ENCODE measurements at regions not wholly inside any gene's neighbourhood (a gene's known extent, or its start where the extent isn't known, plus 50 kb on each side); places are given as distances from the start of the nearest gene placed in this dataset.

DNA sequence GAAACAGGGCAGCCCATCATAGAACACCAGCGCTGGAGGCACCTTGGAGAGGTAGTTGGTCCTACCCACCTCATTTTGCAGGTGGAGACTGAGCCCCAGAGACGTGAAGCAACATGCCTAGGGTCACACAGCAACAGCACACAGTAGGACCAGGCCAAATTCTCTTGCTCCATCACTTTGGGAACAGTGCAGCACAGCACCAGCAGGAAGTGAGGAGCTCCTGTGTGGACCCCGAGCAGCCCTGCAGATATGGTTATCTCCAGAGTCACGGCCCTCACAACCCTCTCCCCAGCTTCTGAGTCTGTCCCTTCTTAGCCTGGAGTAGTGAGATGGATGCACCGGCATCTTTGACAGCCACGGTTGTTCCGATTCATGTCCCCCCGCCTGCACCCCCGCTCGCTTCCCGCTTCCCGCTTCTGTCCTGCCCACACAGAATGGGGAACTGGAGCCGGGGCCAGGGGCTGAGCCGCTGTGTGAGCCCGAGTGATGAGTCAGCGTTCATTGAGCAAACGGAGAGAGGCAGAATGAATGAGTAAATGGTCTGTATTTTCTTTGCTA is 72.6 kb upstream of the DUSP22 start:
- Histone ChIP-seq H3K27ac (replicated peaks) (no peak overlapping the region), H3K27me3 (ENCODE audit: insufficient read depth, poor library complexity, severe bottlenecking) (no peaks in the 10 kb centered on the region), H3K4me3 (replicated peaks; ENCODE audit: insufficient read depth, low read length) (no peak overlapping the region)
- TF ChIP-seq, protein P1, sequence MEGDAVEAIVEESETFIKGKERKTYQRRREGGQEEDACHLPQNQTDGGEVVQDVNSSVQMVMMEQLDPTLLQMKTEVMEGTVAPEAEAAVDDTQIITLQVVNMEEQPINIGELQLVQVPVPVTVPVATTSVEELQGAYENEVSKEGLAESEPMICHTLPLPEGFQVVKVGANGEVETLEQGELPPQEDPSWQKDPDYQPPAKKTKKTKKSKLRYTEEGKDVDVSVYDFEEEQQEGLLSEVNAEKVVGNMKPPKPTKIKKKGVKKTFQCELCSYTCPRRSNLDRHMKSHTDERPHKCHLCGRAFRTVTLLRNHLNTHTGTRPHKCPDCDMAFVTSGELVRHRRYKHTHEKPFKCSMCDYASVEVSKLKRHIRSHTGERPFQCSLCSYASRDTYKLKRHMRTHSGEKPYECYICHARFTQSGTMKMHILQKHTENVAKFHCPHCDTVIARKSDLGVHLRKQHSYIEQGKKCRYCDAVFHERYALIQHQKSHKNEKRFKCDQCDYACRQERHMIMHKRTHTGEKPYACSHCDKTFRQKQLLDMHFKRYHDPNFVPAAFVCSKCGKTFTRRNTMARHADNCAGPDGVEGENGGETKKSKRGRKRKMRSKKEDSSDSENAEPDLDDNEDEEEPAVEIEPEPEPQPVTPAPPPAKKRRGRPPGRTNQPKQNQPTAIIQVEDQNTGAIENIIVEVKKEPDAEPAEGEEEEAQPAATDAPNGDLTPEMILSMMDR (IDR thresholded peaks at IDR 0.05; ENCODE audit: insufficient read depth, low read length): no peak
- TF ChIP-seq POLR2AphosphoS5 (IDR thresholded peaks at IDR 0.05; ENCODE audit: low read depth): no peak
- TF ChIP-seq SPI1 (IDR thresholded peaks at IDR 0.05; ENCODE audit: borderline replicate concordance, low read depth): peak; percentile 98
- DNase-seq (ENCODE audit: low read depth in 1 of 2, low spot score in 1 of 2): peak; percentile 66 to 91

DNA sequence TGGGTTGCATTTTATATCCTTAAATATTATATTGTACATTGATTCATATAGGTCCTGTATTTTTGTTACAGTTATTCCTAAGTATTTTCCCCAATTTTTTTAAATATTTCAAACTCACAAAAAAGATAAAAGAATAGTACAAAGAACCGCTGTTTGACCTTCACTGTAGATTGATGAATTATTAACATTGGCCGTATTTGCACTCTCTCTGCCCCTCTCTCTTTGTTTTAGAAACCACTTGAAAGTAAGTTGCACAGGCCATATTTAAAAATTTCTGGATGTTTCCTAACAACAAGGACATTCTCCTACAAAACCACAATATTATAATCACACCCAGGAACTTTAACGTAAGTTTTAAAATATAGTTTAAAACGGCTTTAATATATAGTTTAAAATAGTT is 72.0 kb upstream of the DUSP22 start:
- H3K27me3 ChIP-seq (ENCODE audit: insufficient read depth, poor library complexity, severe bottlenecking): no peaks in the 10 kb centered on the region
- no peak overlapping the region for H3K4me3 ChIP-seq (replicated peaks; ENCODE audit: insufficient read depth, low read length)
- H3K27ac ChIP-seq (replicated peaks): no peak overlapping the region
- TF ChIP-seq SPI1 (IDR thresholded peaks at IDR 0.05; ENCODE audit: borderline replicate concordance, low read depth) (no peak), POLR2AphosphoS5 (IDR thresholded peaks at IDR 0.05; ENCODE audit: low read depth) (no peak), GABPA (IDR thresholded peaks at IDR 0.05; ENCODE audit: low read depth) (no peak)
- TF ChIP-seq, protein P2, sequence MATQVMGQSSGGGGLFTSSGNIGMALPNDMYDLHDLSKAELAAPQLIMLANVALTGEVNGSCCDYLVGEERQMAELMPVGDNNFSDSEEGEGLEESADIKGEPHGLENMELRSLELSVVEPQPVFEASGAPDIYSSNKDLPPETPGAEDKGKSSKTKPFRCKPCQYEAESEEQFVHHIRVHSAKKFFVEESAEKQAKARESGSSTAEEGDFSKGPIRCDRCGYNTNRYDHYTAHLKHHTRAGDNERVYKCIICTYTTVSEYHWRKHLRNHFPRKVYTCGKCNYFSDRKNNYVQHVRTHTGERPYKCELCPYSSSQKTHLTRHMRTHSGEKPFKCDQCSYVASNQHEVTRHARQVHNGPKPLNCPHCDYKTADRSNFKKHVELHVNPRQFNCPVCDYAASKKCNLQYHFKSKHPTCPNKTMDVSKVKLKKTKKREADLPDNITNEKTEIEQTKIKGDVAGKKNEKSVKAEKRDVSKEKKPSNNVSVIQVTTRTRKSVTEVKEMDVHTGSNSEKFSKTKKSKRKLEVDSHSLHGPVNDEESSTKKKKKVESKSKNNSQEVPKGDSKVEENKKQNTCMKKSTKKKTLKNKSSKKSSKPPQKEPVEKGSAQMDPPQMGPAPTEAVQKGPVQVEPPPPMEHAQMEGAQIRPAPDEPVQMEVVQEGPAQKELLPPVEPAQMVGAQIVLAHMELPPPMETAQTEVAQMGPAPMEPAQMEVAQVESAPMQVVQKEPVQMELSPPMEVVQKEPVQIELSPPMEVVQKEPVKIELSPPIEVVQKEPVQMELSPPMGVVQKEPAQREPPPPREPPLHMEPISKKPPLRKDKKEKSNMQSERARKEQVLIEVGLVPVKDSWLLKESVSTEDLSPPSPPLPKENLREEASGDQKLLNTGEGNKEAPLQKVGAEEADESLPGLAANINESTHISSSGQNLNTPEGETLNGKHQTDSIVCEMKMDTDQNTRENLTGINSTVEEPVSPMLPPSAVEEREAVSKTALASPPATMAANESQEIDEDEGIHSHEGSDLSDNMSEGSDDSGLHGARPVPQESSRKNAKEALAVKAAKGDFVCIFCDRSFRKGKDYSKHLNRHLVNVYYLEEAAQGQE (IDR thresholded peaks at IDR 0.05; ENCODE audit: insufficient replicate concordance, low read depth): no peak
- TF ChIP-seq, protein P1 (IDR thresholded peaks at IDR 0.05; ENCODE audit: insufficient read depth, low read length): no peak
- DNase-seq (ENCODE audit: low read depth in 1 of 2, low spot score in 1 of 2): no peak

DNA sequence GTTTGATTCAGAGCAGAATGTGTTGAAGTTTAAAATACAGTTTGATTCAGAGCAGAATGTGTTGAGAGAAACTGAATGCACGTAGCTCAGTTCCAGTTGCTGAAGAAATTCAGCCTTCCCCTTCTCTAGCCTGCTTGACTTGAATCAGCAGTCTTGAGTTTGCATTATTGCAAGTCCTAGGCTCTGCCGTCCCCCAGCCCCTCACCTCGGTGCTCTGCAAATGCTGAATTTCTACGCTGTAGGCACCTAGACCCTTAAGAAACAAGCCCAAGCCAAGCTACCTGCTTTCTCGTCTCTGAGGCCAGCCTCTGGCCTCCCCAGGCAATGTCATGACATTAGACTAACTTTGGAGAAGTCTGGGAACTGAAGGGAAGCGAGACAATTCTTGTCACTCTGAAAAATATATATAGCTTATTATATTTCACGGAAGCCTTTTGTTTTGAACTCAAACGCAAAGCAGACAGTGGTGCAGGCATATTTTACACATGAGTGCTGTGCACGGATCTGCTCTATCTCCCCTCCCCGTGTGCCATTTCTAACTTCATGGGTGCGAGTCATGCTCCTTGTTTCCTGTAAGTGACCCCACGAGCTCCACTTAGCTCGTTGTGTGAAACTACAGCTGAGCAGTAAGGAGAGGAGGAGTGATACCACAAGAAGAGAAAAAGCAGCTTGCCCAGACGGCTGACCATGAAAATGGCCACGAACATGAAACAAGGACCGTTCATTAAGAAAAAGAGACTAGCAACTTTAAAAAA is 71.4 kb upstream of the DUSP22 start:
- Histone ChIP-seq H3K27me3 (ENCODE audit: insufficient read depth, poor library complexity, severe bottlenecking) (no peaks in the 10 kb centered on the region), H3K4me3 (replicated peaks; ENCODE audit: insufficient read depth, low read length) (no peak overlapping the region), H3K27ac (replicated peaks) (no peak overlapping the region)
- DNase-seq (ENCODE audit: low read depth in 1 of 2, low spot score in 1 of 2): no peak
- TF ChIP-seq, protein P1 (IDR thresholded peaks at IDR 0.05; ENCODE audit: insufficient read depth, low read length): no peak
- TF ChIP-seq POLR2AphosphoS5 (IDR thresholded peaks at IDR 0.05; ENCODE audit: low read depth): no peak
- TF ChIP-seq GABPA (IDR thresholded peaks at IDR 0.05; ENCODE audit: low read depth): no peak
- TF ChIP-seq, protein P2 (IDR thresholded peaks at IDR 0.05; ENCODE audit: insufficient replicate concordance, low read depth): no peak
- TF ChIP-seq SPI1 (IDR thresholded peaks at IDR 0.05; ENCODE audit: borderline replicate concordance, low read depth): no peak
